Inferior parietal cortex (tissue), 1 donor: ENCODE measurements at regions not wholly inside any gene's neighbourhood (a gene's known extent, or its start where the extent isn't known, plus 50 kb on each side); places are given as distances from the start of the nearest gene placed in this dataset.

ENCODE experiments used
- DNase-seq: peaks from one replicate; pipeline ENCODE4 v3.0.0-alpha.2; 2016; ENCODE audit errors: extremely low spot score

DNA sequence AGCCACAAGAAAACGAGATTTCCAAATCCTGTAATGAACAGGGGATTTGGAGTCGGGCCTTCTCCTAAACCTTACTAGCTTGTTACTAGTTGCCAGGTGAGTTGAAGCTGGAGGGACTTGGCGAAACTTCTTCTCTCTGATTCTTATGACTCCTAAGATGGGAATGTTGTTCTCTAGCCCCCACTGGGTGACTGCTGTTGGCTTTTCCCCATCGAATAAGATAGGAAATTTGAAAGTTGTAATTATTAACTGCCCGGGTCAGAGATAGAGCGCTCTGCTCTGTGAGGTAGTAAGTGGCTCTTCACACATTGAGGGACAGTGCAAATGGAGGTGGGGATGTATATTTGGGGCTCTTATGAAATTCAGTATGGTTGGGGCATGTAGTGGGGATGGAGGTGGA, 111.2 kb upstream of the MBNL2 start:
- DNase-seq = no peak

DNA sequence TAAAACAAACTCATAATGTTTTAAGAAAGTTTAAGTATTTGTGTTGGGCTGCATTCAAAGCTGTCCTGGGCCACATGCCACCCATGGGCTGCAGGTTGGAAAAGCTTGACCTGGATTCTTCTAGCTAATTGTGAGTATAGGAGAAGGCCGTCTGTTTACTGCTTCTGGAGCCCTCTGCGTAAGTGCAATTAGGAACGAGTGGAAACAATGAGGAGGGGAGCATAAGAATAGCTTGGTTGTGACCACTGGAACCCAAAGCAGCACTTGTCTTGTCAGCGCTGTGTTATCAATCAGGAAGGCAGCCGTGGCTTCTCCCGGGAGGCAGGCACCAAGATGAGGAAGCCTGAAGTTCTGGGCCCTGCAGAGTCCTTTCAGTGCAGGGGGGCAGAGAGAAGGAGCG, 110.4 kb upstream of the MBNL2 start:
- no peak for DNase-seq

DNA sequence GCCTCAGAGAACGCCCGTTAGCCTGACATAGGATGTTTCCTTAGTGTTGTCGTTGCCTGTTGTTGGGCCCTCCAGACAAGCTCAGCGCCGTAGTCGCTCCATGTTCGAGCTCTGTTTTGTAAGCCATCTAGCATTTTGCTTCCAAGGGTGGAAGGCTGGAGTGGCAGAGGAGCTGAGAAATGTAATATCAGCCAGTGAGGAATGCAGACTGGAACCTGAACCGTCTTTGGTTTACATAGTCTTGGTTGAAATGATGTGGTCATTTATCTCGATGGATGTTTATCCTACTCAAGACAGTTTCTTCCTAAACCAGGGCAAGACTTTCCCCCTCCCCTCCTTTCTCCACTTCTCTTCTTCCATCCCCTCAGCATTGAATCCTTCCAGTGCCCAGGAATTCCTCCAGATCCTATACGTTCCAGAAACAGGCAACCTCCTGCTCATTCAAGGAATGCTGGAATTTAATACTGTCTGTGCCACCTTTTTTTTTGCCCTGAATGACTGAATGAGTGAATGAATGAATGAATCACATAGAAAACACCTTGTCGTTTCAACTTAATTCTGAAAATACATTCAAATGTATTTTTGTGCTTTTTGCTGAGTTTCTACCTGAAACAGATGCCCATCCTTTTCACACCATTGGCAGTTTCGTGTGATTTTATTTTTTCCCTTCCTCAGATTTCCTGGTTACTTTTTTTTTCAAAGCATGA, 109.5 kb upstream of the MBNL2 start:
- no peak for DNase-seq

DNA sequence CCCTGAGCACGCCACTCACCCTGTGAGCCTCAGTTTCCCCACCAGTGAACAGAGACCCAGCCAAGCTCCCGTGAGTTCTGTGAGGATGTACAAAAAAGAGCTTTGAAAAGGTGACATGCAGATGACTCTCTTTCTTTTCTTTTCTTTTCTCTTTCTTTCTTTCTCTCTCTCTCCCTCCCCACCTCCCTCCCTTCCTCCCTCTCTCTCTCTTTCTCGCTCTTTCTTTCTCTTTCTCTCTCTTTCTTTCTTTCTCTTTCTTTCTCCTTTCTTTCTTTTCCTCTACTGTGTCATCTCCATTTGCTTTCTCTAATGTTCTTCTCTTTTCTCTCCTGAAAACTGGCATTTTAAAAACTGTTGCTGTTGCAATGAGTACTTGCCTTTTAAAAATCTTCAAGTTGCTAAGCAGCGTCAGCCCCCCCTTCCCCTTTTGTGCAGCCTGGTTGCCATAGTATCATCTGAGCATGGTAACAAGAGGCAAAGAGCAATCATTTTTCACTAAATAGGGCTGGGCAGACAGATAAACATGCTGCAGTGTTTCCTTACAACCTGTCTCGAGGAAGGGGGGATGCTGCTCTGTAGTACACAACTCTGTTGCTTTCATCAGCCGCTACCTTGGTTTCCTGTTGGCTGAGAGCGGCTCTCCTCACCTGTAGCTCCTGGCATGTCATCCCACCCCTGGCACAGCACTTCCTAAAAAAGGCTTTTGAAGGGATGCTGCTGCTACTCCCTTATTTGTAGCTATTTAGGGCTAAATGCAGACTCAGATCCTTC, 108.7 kb upstream of the MBNL2 start:
- no peak for DNase-seq

DNA sequence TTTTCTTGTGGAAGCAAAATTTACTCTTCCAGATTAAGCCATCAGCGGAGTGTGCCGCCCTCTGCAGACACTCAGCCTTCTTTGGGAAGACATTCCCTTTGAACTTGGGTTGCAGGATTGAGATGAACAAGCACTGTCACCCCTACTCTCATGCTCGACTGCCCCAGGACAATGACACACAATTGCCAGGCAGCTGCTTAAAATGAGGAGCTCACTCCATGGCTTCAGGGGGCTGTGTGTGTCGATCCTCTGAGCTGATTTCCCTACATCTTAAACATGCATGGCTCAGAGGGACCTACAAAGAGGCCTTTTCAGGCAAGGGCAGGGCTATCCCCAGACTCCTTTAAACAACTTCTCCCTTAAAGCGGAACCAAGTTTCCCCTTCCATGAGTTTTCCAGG, 107.5 kb upstream of the MBNL2 start:
- no peak for DNase-seq

DNA sequence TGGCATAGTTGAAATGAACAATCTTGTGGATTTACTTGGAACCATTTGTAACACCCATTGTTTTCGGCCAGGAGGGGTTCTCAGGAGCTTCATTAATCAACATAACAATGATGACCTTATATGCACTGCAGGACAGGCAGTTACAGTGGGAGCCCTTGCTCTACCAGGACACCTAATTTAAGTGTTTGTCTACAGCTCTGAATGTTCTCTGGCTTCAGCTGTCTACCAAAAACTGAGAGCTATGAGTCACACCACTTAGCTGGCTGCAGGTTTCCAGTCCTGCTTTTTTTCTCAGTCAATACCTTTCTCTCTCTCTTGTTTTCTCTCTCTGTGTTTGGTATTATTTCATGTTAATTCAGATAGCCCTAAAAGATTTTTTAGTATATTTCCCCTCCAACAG, 105.4 kb upstream of the MBNL2 start:
- DNase-seq = no peak

DNA sequence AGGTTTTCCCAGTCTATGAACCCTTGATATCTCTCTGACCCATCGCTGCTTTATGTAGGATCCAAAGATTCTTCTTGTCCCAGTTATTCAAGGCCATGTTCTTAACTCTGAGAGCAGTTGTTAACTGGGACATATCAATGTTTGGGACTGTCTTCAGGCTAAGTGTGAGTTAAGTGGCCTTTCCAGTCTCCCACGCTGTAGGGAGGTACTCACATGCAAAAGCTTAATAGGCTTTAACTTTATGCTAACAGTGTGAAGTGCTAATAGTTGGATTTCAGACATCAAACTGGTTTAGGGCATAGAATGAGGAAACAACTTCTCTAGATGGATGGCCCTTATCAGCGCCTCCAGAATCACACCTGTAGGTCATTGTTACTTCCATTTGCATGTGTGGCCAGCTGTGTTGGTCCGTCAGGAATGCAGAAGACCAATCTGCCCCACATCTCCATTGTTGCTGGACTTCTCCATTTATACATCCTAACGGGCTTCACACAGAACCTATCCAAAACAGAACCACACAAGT, 104.7 kb upstream of the MBNL2 start:
- DNase-seq = no peak

DNA sequence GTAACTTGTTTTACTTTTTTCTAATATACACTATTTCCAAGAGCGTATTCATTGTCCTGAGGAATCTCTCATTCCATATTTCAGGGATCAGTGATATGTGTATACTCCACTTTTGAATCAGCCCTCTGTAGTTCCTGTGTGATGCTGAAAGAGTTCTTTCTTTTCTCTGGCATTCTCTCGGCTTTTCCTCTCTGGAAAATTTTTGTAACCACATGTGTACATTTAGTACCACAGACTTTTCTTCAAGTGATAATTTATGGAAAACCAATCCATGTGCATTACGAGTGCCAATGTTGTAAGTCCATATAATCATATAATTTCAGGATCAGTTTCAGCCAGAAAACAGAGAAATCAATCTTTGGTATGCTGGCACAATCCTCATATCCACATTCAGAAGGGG, 102.2 kb upstream of the MBNL2 start:
- peak; percentile 54 for DNase-seq

DNA sequence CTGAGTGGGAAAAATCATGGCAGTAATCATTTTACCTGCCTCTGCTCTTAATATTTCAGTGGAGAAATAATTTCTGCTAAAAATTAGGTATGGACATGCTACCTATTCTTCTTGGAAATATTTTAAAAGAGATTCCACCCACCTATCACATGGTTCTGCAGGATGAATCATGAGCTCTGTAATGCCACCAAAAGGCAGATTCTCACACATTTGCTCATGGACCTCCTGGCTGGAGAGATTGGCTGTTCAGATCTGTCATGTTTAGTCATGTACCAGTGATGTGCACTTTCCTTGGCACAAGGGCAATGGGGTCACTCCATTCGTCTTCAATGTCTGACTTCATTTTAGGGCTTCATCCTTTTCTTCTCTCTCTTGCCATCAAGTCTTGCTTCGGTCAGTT, 101.8 kb upstream of the MBNL2 start:
- DNase-seq = no peak

DNA sequence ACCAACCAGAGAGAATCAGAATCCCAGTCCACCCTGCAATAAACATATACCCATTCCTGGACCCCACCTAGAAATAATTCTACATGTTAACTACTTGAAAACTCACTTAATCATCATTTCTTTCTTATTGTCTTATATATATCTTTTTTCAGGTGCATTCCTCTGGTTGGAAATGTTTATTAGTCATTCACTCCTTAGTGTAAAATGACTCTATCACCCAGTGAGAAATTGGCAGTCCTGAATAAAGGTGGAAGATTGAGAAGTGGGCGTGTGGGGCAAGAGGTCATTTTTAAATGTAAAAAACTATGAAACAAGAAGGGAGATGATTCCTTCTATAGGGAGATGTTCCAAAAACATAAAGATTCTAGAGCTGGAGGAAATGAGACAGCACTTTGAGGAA, 101.2 kb upstream of the MBNL2 start:
- no peak for DNase-seq

DNA sequence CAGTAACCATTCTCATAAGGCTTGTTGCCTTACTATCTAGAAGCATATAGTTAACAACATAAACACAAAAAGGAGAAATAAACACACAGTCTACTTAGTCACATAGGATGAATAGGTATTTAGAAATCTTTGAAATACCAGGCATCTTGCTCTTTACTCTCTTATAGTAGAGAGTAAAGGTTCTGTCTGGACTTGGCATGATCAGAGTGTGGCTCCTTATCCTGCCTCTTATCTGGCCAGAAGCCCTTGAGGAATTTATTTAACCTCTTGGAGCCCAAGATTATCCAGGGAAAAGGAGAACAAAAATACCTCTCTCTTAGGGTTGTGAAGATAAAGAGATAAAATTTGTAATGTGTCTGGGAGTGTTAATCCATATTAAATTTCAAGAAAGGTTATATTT, 100.2 kb upstream of the MBNL2 start:
- DNase-seq = no peak

DNA sequence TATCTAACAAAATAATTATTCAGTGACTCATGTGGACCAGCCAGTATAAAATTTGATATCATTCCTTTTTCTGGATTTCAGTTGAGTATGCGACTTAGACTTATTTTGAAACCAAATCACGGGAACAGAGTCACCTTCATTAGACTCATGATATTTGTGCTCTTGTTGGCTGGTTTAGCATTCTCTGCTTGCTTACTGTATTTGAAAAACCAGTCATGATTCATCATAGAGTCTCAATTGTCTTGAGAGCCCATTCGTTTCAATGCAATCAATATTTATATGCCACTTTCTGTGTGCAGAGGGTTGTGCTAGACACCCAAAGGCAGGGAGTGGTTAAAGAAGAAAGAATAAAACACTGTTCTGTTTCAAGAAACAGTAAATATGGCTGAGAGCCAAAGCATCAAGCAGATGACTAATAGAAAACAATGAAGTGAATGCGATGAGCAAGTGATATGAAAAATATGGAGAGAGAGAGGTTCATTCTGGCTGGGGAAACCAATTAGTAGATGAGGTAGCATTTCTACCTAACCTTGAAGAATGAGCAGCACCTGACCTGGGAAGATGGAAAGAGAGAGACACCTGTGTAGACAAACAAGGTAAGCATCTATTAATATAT, 99.6 kb upstream of the MBNL2 start:
- DNase-seq = no peak

DNA sequence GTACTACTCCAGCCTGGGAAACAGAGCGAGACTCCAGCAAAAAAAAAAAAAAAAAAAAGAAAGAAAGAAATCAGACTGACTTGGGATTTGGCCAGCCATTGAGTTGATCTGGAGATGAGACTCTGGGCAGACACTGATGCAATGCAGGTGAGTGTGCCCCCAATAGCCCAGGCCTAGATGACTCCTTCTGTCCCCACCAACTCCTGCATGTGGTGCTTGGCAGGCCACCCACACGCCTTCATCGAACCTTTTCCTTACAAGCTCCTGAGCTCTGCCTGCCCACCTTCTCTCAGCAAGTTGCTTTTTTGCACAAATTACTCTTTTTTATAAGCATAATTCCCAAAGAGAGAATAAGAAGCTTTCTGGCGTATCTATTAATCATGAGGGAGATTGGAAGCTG, 97.9 kb upstream of the MBNL2 start:
- no peak for DNase-seq

DNA sequence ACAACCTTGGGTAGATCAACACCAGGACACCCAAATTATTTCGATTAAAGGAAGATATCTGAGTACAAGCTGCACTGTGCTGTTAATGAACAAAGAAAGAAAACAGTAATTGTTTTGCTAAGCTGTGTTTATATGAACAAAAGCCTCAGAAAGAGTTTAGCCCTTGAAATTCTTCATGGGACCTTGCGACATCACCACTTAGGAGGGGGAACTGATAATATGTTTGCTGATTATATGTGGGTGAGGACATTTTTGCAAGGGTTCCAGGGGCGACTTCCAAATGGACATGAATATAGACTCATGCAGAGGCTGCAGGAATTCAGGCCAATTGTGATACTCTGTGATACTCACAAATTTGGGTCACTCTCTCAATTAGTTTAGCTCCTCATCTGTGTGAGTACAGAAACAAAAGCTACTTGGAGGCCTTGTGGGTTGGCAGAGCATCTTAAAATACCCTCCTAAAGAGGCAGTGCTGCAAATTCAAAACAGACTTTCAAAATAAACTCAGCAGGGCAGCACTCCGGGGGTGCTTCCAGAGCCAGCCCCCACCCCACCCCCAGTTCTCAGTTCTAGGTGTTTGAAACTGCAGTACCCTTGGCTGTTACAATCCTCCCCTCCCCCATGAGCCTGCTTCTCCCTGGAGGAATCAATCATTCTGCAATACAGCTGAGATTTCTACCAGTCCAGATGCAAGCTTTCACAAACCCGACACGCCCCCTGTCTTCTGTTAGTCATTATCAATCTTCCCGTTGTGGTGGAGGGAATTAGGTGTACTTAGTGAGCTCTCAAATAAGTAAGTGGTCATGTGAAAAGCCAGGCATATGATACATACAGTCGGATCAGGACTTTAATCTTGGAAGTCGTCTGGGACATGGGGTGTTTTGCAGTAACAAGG, 97.0 kb upstream of the MBNL2 start:
- peak; percentile 53 for DNase-seq

DNA sequence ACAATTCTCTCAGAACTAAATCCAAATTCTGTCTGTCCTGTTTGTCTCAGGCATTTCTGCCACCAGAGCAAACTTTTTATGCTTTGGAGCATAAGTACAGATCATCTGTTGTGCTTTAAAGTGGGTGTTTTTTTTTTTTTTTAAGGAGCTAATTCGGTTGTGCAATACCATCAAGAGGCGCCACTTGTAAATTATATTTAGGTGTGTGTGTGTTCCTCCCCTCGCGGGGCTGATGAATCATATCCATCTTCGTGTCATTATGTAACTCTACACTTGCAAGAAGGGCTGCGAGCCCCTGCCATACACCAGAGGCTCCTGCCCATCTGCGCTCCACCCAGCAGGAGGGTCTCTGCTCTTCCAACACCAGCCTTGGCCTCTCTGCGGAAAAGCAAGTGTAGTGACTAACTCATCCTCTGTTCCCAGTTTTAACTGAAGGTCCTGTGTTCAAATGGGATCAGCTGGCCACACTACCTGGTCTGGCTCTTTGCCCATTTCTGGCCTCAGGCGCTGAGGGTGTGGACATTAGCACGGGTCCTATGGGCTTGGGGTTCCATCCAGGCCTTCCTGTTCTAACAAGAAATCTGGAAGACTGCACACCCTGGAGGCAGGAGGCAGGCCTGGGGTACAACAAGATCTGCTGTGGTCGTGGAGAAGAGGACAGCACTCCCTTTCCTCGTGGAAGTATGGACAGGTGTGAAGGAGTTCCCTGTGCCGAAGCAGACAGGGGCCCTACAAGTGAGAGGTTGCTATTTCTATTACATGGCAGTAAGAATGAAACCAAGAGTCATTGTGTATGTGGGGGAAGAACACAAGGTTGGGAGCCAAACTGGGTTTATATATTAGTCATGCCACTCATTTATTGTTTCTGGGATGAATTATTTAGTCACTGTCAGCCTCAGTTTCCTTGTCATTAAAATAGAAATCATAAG, 96.1 kb upstream of the MBNL2 start:
- peak; percentile 61 for DNase-seq

DNA sequence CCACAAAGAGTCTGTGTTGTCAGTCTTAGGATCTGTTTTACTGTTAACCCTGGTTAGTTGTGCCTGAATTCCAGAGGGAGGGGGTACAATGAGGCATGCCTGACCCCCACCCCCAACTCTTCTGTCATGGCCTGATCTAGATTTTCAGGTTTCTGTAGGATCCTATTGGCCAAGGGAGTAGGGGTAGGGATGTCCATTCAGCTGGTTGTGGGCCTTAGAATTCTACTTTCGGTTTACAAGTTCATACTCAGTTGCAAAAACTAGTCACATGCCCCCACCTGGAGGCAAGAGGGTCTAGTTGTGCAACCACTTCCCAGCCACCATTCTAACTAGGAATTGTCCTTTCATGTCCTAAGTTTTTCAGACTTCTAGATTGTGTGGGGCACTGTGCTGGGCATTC, 94.3 kb upstream of the MBNL2 start:
- no peak for DNase-seq

DNA sequence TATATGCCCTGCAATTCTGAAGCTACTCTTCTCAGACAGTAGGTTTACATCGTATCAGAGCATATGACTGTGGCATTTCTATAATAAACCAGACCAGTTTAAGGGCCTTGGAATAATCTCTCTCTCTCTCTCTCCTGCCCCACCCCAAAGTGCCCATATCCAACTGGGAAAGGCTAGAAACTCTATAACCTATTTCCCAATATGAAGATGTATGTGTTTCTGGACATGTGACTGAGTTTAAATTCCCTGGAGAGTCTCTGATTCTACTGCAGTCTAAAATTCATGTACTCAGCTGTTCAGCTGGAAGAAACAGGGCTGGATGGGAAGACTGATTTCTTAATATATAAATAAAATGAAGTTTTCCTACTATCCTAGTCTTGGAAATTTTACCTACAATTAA, 91.9 kb upstream of the MBNL2 start:
- no peak for DNase-seq

DNA sequence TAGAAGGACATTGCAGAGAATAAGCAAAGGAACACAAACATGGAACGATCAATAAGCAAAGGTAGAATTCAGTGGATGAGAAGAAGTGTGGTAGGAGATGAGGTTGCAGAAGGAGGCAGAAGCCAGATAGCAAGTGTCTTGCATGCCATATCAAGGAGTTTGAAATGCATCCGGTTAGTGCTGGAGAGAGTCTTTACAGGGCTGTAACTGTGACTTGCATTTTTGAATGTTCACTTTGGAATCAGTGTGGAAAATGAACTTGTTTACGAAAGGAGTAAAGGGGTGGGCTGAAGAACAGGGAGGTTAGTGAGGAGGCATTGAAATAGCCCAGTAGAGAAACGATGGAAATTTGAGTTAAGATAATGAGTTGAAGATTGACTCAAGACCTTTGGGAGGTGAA, 90.7 kb upstream of the MBNL2 start:
- no peak for DNase-seq

DNA sequence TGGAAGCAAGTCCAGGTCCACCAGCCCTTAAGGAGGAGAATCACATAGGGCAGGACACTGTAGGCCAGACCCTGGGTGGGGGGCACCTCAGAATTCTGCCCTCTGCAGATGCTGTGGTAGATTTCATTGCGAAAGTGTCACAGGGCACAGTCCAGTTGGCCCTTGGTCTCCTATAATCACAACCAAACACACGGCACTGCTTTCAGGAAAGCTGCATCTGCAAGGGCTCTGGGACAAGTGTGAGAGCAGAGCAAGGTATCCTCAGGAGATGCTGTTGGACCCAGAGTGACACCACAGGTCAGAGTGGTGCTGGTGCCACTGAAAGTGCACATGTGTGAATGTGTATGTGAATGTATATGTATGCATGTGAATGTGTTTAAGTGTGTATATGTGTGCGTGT, 88.6 kb upstream of the MBNL2 start:
- DNase-seq = no peak

DNA sequence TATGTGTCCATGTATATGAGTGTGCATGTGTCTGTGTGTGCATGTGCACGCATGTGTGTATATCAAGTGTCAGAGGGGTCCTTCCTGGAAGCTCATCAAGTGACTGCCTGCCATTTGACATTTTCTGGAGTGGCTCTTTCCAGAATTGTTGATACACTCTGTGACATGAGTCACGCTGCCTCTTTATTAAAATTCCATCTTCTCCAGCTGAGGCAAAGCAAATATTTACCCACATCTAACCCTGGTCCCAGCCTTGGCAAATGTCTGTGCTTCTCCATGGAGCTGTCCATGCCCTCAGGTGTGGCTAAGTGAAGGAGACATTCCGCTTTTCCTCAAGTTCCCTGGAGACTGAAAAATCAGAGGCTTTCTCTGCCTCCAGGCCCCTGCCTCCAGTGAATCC, 88.2 kb upstream of the MBNL2 start:
- no peak for DNase-seq
